ENCODE measurements at regions not wholly inside any gene's neighbourhood (a gene's known extent, or its start where the extent isn't known, plus 50 kb on each side); places are given as distances from the start of the nearest gene placed in this dataset.
A peak's percentile ranks its signal among the peaks of the same experiment; 100 is the strongest.

- FAIRE-seq (no peak), DNase-seq (no peak), ATAC-seq (no peak)
- no peak overlapping the region for H3K4me3 ChIP-seq
- no peak for TF ChIP-seq CTCF (IDR thresholded peaks at IDR 0.05)
- intact Hi-C loops (cut with DNase I): no loop called here
- H3K4me1 ChIP-seq: no peaks in the 10 kb centered on the region
- no peaks in the 10 kb centered on the region for H3K36me3 ChIP-seq
- 87 to 88% methylated on average over 9 of the region's 9 CpGs for WGBS, 2 donors
- no peaks in the 10 kb centered on the region for H3K9me3 ChIP-seq
- H3K27me3 ChIP-seq: no peaks in the 10 kb centered on the region
- no peak overlapping the region for H3K27ac ChIP-seq
Measured at GRCh38 chr18:56377231-56377630, 261.2 kb downstream of the TXNL1 start.

GRCh38 chr18:56374007-56374655 lies 264.3 kb downstream of the TXNL1 start:
- Histone ChIP-seq H3K27ac (no peak overlapping the region), H3K36me3 (no peaks in the 10 kb centered on the region), H3K27me3 (no peaks in the 10 kb centered on the region), H3K4me1 (no peaks in the 10 kb centered on the region), H3K4me3 (no peak overlapping the region), H3K9me3 (no peaks in the 10 kb centered on the region)
- ATAC-seq (peak in 2 of 4 donors; percentile 34 to 48), FAIRE-seq (no peak), DNase-seq (no peak)
- TF ChIP-seq CTCF (IDR thresholded peaks at IDR 0.05): no peak
- intact Hi-C loops (cut with DNase I): no loop called here
- 46 to 56% methylated on average over 3 of the region's 3 CpGs for WGBS, 2 donors

GRCh38 chr18:56373601-56374000 lies 264.8 kb downstream of the TXNL1 start:
- no peaks in the 10 kb centered on the region for H3K4me1 ChIP-seq
- TF ChIP-seq CTCF (IDR thresholded peaks at IDR 0.05): no peak
- no peak overlapping the region for H3K4me3 ChIP-seq
- no peak for FAIRE-seq
- H3K9me3 ChIP-seq: no peaks in the 10 kb centered on the region
- no peak for ATAC-seq
- no peak for DNase-seq
- intact Hi-C loops (cut with DNase I): no loop called here
- no peak overlapping the region for H3K27ac ChIP-seq
- 70 to 74% methylated on average over 2 of the region's 2 CpGs for WGBS, 2 donors
- no peaks in the 10 kb centered on the region for H3K36me3 ChIP-seq
- no peaks in the 10 kb centered on the region for H3K27me3 ChIP-seq

GRCh38 chr18:56368066-56368465 lies 270.3 kb downstream of the TXNL1 start:
- Histone ChIP-seq H3K36me3 (no peaks in the 10 kb centered on the region), H3K27ac (no peak overlapping the region), H3K4me3 (no peak overlapping the region), H3K9me3 (no peaks in the 10 kb centered on the region), H3K4me1 (no peaks in the 10 kb centered on the region), H3K27me3 (no peaks in the 10 kb centered on the region)
- no peak for TF ChIP-seq CTCF (IDR thresholded peaks at IDR 0.05)
- 96 to 98% methylated on average over 5 of the region's 5 CpGs for WGBS, 2 donors
- ATAC-seq (no peak), DNase-seq (no peak), FAIRE-seq (no peak)
- intact Hi-C loops (cut with DNase I): no loop called here

GRCh38 chr18:56358608-56359280 lies 279.6 kb downstream of the TXNL1 start:
- WGBS, 2 donors: 84 to 86% methylated on average over 5 of the region's 5 CpGs
- intact Hi-C loops (cut with DNase I): no loop called here

More at GRCh38 chr18:56358608-56359280, 279.6 kb downstream of the TXNL1 start:
- ATAC-seq (no peak), DNase-seq (no peak), FAIRE-seq (no peak)
- Histone ChIP-seq H3K4me1 (no peaks in the 10 kb centered on the region), H3K4me3 (no peak overlapping the region), H3K27ac (no peak overlapping the region), H3K27me3 (no peaks in the 10 kb centered on the region), H3K36me3 (no peaks in the 10 kb centered on the region), H3K9me3 (no peaks in the 10 kb centered on the region)
- no peak for TF ChIP-seq CTCF (IDR thresholded peaks at IDR 0.05)

All from pancreas (tissue), 10 donors.